ENCODE measurements at regions not wholly inside any gene's neighbourhood (a gene's known extent, or its start where the extent isn't known, plus 50 kb on each side); places are given as distances from the start of the nearest gene placed in this dataset.

- no peaks in the 10 kb centered on the region for H3K79me1 ChIP-seq (ENCODE audit: low read depth, low read length)
- TF ChIP-seq RXRA (IDR thresholded peaks at IDR 0.05; ENCODE audit: insufficient read depth, low read depth, low read length) (no peak), CHD1 (IDR thresholded peaks at IDR 0.05; ENCODE audit: low read depth, low read length) (no peak), TAF7 (optimal IDR thresholded peaks at IDR 0.05; ENCODE audit: borderline replicate concordance, low read depth, low read length) (no peak), RFX5 (IDR thresholded peaks at IDR 0.05; ENCODE audit: borderline replicate concordance, low read depth, low read length) (no peak), SP1 (IDR thresholded peaks at IDR 0.05; ENCODE audit: low read depth, low read length) (no peak), TEAD4 (IDR thresholded peaks at IDR 0.05; ENCODE audit: low read depth, low read length) (no peak), NANOG (IDR thresholded peaks at IDR 0.05; ENCODE audit: insufficient read depth, low read depth, low read length, poor library complexity, severe bottlenecking) (no peak), KDM5A (IDR thresholded peaks at IDR 0.05; ENCODE audit: low read length) (no peak), POU5F1 (IDR thresholded peaks at IDR 0.05; ENCODE audit: low read depth, low read length) (no peak), SIRT6 (IDR thresholded peaks at IDR 0.05; ENCODE audit: low read length) (no peak), SIX5 (IDR thresholded peaks at IDR 0.05; ENCODE audit: low read depth, low read length) (no peak), BACH1 (IDR thresholded peaks at IDR 0.05; ENCODE audit: low read length) (no peak), SP4 (IDR thresholded peaks at IDR 0.05; ENCODE audit: low read length) (no peak), CREB1 (IDR thresholded peaks at IDR 0.05) (no peak)
These were observed 325.0 kb upstream of the TBX3 start for GRCh38 chr12:115008929-115009328.

More at GRCh38 chr12:115008929-115009328, 325.0 kb upstream of the TBX3 start:
- H2BK120ac ChIP-seq (replicated peaks; ENCODE audit: low read depth, low read length): no peak overlapping the region
- H2BK5ac ChIP-seq (ENCODE audit: low read depth, low read length): no peak overlapping the region
- H3K9ac ChIP-seq (replicated peaks in 1 of 4; ENCODE audit: extremely low read depth in 1 of 4, low read depth in 3 of 4, low read length in 3 of 4): no peak overlapping the region
- no peaks in the 10 kb centered on the region for H3K9me3 ChIP-seq (ENCODE audit: insufficient read depth in 2 of 2, low read depth in 1 of 2, low read length in 1 of 2)
- H3K56ac ChIP-seq (replicated peaks; ENCODE audit: insufficient read length, low read depth, low read length): no peak overlapping the region
- H3K4ac ChIP-seq (replicated peaks; ENCODE audit: insufficient read length, low read depth, low read length): no peak overlapping the region
- H2BK15ac ChIP-seq (ENCODE audit: low read length): no peak overlapping the region
- DNase-seq (ENCODE audit: low read depth in 1 of 2, low spot score in 2 of 2) (no peak), FAIRE-seq (no peak)
- no peaks in the 10 kb centered on the region for H4K20me1 ChIP-seq (replicated peaks in 1 of 2; ENCODE audit: control insufficient read depth in 1 of 2, insufficient read depth in 2 of 2, low read length in 2 of 2)
- ChIA-PET CTCF (ENCODE audit: partially characterized antibody) (interaction anchor here (1.1 kb wide), 1 partner anchor 102 kb away, joined by 3 read pairs; no protein-coding TSS in a partner anchor), POLR2A (ENCODE audit: partially characterized antibody) (no interaction called here)
- H3K14ac ChIP-seq (ENCODE audit: insufficient read length): no peak overlapping the region
- no peak overlapping the region for H3K4me2 ChIP-seq (ENCODE audit: insufficient read depth in 1 of 2, low read depth in 2 of 2, low read length in 2 of 2)
- H3K23me2 ChIP-seq (ENCODE audit: low read depth, low read length): peaks cover 2% of the 10 kb centered on the region; the same call in 1 of the 2 replicates
- no peak overlapping the region for H2AFZ ChIP-seq (ENCODE audit: low read length)
- no peak overlapping the region for H4K8ac ChIP-seq (ENCODE audit: extremely low read depth, insufficient read depth, low read length)
- no peaks in the 10 kb centered on the region for H3K36me3 ChIP-seq (ENCODE audit: control insufficient read depth in 2 of 4, insufficient read depth in 4 of 4, low read length in 3 of 4)
- H3K27ac ChIP-seq (ENCODE audit: low read depth, low read length): no peak overlapping the region
- H3K4me1 ChIP-seq (replicated peaks in 1 of 4; ENCODE audit: control insufficient read depth in 3 of 4, insufficient read depth in 4 of 4, low read length in 3 of 4): no peaks in the 10 kb centered on the region
- H3K79me2 ChIP-seq (ENCODE audit: control insufficient read depth in 1 of 2, insufficient read depth in 2 of 2, low read length in 2 of 2): no peaks in the 10 kb centered on the region
- H3K27me3 ChIP-seq (replicated peaks in 1 of 4; ENCODE audit: control insufficient read depth in 3 of 4, extremely low read depth in 1 of 4, insufficient read depth in 3 of 4, low read length in 3 of 4): no peaks in the 10 kb centered on the region
- no peak overlapping the region for H2BK12ac ChIP-seq (ENCODE audit: low read depth, low read length)
- H2BK20ac ChIP-seq (ENCODE audit: low read length): no peak overlapping the region
- no peak overlapping the region for H4K5ac ChIP-seq (ENCODE audit: insufficient read length, low read depth, low read length)
- no peak overlapping the region for H4K91ac ChIP-seq (replicated peaks; ENCODE audit: insufficient read length, low read length)
- no peak overlapping the region for H2AK5ac ChIP-seq (ENCODE audit: low read depth, low read length)
- H3K23ac ChIP-seq (ENCODE audit: insufficient read length): no peak overlapping the region
- H3K4me3 ChIP-seq (ENCODE audit: extremely low read depth in 1 of 4, insufficient read depth in 2 of 4, low read depth in 3 of 4, low read length in 4 of 4): no peak overlapping the region
- H3K18ac ChIP-seq (ENCODE audit: extremely low read depth, low read length): no peak overlapping the region
- whole genome bisulfite sequencing, 2 experiments (ENCODE audit: extremely low coverage in 1 of 2, insufficient coverage in 1 of 2, insufficient read length in 1 of 2, insufficient replicate concordance in 2 of 2, low coverage in 1 of 2, low lambda C conversion rate in 2 of 2, missing lambda C conversion rate in 1 of 2): 85% methylated on average over 3 of the region's 3 CpGs; no CpG with 5 or more reads in 1 of the 2 experiments

Measured in H1 (cell line).